Astrocyte (in vitro differentiated cells and primary cell): ENCODE measurements at regions not wholly inside any gene's neighbourhood (a gene's known extent, or its start where the extent isn't known, plus 50 kb on each side); places are given as distances from the start of the nearest gene placed in this dataset.

Source experiments
- EZH2 ChIP-seq: IDR thresholded peaks from 2 replicates; pipeline ENCODE4 v1.6.1; 2012; ENCODE audit warnings: mild to moderate bottlenecking, low read length, inconsistent platforms; ENCODE audit not compliant: insufficient read depth
- TF ChIP-seq, protein P1 (sequence below): IDR thresholded peaks from 2 replicates; pipeline ENCODE4 v1.5.1; 2011; ENCODE audit warnings: low read depth, mild to moderate bottlenecking, inconsistent platforms, low read length, moderate library complexity; ENCODE audit not compliant: insufficient read depth

GRCh38 chr12:61412201-61412600, 848.0 kb upstream of the USP15 start:
- TF ChIP-seq, protein P1, sequence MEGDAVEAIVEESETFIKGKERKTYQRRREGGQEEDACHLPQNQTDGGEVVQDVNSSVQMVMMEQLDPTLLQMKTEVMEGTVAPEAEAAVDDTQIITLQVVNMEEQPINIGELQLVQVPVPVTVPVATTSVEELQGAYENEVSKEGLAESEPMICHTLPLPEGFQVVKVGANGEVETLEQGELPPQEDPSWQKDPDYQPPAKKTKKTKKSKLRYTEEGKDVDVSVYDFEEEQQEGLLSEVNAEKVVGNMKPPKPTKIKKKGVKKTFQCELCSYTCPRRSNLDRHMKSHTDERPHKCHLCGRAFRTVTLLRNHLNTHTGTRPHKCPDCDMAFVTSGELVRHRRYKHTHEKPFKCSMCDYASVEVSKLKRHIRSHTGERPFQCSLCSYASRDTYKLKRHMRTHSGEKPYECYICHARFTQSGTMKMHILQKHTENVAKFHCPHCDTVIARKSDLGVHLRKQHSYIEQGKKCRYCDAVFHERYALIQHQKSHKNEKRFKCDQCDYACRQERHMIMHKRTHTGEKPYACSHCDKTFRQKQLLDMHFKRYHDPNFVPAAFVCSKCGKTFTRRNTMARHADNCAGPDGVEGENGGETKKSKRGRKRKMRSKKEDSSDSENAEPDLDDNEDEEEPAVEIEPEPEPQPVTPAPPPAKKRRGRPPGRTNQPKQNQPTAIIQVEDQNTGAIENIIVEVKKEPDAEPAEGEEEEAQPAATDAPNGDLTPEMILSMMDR: no peak
- TF ChIP-seq EZH2: no peak
